GM18517 (cell line): ENCODE measurements at regions not wholly inside any gene's neighbourhood (a gene's known extent, or its start where the extent isn't known, plus 50 kb on each side); places are given as distances from the start of the nearest gene placed in this dataset.
"Not testable (repeated sequence)": the region's sequence is repeated elsewhere in the genome, so short reads cannot be mapped to it uniquely, and the experiment has no call there.

Experiments used
- ATAC-seq: cut with Tn5 transposase; IDR thresholded peaks from one replicate; pipeline ENCODE4 v1.9.1; 2021; ENCODE audit warnings: mild to moderate bottlenecking, moderate library complexity; ENCODE audit not compliant: unreplicated experiment

DNA sequence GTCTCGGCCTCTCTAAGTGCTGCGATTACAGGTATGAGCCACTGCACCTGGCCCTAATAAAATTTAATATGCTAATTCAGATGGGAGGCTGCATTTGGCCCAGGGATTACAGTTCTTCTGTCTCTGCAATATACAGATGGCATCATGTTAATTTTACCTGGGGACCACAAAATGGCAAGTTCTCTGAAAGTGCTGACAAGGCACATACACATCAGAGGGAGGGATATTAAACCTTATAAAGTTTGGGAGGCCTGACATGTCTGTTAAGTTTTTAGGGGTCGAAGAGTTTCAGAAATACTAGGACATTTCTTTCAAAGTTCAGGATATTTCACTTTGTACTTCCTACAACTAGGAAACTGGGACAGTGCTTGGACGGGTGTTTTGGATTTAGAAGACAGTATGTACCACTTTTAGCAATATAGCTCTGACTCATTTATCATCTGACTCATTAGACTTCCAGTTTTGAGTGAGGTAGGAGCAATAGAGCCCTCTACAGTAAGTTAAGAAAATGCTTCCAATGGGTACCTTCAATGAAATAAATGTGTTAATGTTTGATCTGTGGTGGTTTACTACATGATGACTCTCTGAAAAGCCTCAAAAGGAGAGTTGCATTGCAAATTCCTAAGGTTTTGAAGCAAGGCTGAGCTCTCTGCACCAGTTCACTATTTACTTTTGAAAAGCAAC, 981.0 kb upstream of the HS3ST1 start:
- no peak for ATAC-seq

DNA sequence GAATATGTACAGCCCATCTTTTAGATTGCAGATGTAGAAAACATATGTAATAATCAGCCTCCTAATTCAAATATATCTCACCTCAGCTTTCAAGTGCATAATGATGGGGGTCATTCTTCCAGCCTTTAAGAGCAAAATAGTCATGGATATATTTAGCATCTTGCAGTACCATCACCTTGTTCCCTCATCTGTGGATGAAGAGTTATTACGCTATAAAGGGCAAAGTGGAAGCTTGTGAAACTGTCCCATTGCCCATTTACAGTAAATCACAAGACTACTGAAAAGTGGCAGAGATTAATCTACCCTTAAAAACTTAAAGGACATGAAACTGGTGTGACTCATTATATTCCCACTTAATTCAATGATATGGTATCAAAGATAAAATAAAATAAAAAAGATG, 979.7 kb upstream of the HS3ST1 start:
- ATAC-seq, result no peak

DNA sequence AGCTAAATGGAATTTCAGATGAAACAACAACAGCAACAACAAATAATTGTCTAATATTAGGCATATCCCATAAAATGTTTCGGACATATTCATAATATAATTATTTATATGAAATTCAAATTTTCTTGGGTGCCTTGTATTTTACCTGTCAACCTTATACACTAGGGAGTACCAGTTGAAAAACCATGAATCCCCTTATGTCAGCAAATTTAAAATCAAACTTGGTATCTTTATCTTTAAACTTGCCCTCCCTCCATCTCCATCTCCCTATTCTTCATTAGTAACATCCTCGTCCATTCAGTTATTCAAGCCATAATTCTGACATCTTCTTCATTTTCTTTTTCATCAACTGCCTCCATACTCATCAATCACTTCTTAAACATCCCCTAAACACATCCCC, 974.5 kb upstream of the HS3ST1 start:
- ATAC-seq, result no peak

GRCh38 chr4:12399781-12400180, 971.1 kb upstream of the HS3ST1 start:
- ATAC-seq, result no peak

DNA sequence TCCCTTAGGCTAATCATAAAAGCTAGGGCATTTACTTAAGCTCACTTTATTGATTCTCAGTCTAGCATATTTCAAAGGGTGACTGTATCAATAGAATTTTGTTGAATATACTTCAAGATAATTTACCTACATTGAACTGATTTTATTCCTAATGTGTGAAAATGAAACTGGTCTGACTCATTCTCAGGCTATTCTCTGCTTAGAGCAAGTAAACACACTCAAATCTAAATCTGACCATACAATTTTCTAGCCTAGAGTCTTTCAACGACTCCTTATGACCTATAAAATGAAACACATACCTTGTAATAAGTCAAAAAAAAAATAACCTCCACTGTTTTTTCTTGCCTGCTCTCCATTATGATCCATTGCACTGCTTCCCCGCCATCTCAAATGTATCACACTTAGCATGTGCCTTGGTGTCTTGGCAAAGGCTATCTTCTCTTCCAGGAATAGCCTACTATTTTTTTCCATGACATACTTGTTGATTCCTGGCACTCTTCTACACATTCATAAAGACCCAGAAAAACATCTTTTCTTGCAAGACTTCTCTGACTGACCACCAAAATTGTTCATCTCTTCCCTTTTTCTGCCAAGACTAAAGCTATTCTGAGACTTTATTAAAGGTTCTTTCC, 965.1 kb upstream of the HS3ST1 start:
- no peak for ATAC-seq

DNA sequence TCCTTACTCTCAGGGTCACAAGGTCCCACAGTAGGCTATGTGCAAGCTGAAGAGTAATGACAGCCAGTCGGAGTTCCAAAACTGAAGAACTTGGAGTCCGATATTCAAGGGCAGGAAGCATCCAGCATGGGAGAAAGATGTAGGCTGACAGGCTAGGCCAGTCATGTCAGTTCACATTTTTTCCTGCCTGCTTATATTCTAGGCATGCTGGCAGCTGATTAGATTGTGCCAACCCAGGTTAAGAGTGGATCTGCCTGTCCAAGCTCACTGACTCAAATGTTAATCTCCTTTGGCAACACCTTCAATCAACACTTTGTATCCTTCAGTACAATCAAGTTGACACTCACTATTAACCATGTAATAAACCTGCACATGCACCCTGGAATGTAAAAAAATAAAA, 960.9 kb upstream of the HS3ST1 start:
- ATAC-seq, result no peak

DNA sequence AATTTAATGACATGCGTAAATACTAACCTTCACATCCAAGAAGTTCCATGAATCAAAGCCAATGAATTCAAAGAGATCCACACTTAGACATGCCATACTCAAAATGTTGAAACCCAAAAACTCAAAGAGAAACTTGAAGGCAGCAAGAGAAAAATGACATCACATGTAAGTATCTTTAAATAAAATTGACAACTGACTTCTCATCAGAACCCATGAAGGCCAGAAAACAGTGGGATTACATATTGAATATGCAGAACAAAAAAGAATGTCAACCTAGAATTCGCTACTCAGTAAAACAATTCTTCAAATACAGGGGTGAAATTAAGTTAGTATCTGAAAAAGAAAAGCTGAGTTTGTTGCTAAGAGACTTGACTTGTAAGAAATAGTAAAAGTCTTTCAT, 953.9 kb upstream of the HS3ST1 start:
- ATAC-seq, result no peak

DNA sequence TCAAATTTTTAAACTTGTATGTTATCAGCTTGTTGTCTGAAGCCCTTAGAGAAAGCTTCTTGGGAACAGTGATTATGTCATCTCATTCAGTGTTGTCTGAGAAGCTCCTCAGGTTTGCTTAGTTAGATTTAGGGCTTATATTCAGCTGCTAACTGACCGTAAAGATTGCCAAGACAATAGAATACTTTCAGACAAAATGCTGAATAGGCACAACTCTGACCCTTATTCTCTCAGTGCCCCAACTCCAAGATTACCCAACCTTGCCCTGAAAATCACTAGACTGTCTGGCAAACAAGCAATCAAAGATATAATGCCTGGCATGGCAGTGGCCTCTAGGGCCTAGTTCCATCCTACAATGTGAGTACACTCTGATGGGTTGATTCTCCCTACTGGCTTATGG, 950.5 kb upstream of the HS3ST1 start:
- ATAC-seq, result no peak

- no peak for ATAC-seq
Measured at GRCh38 chr4:12375805-12376204, 947.1 kb upstream of the HS3ST1 start.

GRCh38 chr4:12365869-12366268, 937.2 kb upstream of the HS3ST1 start:
- ATAC-seq, result not testable (repeated sequence)

DNA sequence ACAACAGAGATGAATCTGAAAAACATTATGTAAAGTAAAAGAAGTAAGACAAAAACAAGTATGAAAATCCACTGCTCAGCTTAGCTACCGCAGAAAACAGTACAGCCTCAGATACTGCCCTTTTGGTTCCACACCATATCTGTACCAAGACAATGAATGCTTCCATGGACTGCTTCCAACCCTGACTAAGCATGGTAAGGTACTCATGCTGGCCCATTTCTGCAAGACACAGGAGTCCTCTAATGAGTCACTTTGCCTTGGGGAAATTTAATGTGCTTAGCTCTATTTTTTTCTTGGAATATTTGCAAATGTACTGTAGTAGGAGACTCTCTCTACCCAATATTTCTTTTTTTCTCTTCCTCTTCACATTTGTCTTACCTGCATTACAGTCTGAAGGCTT, 931.7 kb upstream of the HS3ST1 start:
- ATAC-seq, result no peak

DNA sequence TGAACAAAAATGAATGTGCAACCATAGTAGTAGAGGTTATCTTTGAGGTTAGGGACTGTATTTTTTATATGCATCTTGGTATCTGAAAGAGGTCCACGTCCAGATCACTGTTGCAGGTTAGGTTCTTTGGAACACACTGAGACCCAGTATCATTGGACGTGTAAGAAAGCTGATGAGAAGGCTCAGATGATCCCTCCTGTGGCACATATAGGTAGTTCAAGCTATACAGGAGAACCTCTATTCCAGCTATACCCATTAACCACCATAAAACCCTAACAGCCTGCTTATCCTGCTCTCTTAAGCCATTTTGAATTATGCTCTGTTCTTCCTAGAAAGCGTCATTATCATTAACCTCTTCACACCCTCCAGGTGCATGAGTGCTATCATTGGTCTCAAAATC, 930.7 kb upstream of the HS3ST1 start:
- no peak for ATAC-seq

GRCh38 chr4:12333083-12333482, 904.4 kb upstream of the HS3ST1 start:
- ATAC-seq, result not testable (repeated sequence)

DNA sequence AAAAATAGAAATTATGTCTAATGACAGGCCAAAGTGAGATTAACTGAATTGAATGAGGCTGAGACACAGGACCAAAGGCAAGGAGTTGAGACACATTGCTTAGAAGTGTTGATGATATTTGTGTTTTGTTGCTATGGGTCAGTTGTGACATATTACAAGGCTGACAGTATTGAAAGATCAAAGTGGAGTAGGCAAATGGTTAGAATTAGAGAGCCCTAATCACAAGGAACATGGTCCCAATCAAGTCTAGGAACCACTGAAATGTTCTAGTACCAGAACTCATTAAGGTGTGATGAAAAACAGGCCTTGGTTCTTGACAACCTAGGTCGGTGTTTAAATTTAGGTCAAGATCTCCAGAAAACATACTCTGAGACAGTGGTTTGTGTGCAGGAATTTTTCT, 896.3 kb upstream of the HS3ST1 start:
- ATAC-seq, result no peak

DNA sequence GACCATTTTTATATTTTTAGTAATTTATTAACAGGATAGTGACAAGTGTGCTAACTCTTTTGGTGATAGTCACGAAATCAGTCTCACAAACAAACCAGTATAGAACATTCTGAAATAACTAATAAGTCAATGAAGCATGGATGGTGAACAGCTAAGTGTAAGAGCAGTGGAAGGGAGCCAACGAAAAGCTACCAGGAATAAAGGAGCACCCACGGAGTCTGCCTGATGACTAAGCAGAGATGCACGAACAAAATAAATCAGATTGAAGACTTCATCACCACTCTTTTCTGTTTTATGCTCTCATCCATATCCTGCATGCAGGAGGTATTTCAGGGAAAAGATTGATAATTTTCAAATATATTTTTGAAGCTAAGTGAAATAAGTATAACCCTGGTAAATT, 891.1 kb upstream of the HS3ST1 start:
- ATAC-seq, result no peak

GRCh38 chr4:12304905-12305304, 876.2 kb upstream of the HS3ST1 start:
- ATAC-seq, result no peak

DNA sequence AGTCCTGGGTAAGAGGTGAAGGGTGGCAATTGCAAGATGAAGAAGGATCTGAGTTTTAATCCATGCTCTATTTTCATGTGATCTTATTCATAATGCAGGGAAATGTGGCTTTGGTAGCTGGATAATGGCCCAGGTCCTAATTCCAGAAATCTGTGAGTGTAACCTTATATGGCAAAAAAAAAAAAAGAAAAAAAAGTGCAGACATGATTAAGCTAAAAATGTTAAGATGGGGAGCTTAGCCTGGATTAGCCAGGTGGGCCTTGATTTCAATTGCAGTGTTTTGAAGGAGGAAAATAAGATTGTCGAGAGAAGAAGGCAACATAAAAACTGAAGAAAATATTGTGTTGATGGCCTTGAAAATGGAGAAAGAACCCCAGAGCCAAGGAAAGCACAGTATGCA, 867.7 kb upstream of the HS3ST1 start:
- no peak for ATAC-seq

- no peak for ATAC-seq
Measured at GRCh38 chr4:12293906-12294525, 865.3 kb upstream of the HS3ST1 start.

DNA sequence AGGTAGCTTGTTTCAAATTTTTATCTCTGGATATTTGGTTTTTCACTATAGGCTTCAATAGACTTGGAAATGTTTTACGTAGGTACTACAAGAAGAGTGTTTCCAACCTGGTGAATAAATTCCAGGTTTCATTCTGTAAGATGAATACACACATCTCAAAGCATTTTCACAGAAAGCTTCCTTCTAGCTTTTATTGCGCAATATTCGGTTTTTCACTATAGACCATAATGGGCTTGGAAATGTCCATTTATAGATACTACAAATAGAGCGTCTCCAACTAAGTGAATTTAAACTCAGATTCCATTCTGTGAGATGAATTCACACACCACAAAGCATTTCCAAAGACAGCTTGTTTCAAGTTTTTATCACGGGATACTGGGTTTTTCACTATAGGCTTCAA, 857.7 kb upstream of the HS3ST1 start:
- ATAC-seq, result no peak

DNA sequence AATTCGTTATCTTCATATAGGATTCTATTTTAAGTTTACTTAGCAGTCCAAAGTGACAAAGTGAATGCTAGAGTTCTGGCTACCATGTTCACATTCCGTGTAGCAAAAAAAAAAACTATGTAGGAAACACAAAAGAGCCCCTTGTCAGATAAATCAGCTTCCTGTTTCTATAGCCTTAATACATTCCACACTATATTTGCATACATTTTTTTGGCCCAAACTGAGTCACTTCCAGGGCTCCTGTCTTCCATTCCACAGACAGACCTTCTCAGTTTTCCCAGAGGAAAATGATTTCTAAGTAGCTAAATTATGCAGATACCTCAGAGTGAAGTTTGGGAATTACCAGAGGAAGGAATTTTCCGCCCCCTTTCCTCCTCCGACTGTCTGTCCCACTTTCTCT, 841.9 kb upstream of the HS3ST1 start:
- ATAC-seq, result no peak

DNA sequence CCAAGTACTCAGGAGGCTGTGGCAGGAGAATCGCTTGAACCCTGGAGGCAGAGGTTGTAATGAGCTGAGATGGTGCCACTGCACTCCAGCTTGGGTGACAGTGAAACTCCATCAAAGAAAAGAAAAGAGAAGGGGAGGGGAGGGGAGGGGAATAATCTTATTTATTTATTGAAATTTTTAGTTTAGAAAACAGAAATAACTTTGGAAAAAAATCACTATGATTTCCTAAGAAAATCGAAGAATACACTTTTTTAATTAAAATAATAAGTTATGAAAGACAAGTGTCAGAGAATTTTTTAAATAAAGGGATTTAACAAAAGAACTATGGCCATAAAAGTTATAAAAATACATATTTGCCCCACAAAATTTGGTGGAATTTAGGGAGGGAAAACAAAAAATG, 836.9 kb upstream of the HS3ST1 start:
- ATAC-seq, result no peak

DNA sequence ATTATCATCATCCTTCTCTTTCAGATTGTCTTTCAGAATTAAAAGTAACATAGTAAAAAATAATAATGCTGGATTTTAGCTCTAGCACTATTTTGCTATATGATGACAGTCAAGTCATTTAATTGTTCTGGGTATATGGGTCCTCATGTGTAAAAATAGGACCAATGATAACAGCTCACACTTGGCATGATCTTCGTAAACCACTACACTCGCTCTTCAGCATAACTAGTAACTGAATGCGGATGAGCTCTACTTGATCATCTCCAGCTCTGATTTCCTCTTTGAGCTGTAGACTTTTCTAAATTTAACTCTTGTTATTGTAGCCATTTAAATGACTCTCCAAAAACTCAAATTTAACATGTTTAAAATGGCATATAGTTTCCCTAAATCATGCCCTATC, 831.8 kb upstream of the HS3ST1 start:
- no peak for ATAC-seq

- ATAC-seq, result no peak
Measured at GRCh38 chr4:12244973-12245372, 816.3 kb upstream of the HS3ST1 start.
